Calu3 (cell line): ENCODE measurements at regions not wholly inside any gene's neighbourhood (a gene's known extent, or its start where the extent isn't known, plus 50 kb on each side); places are given as distances from the start of the nearest gene placed in this dataset.
"Not testable (repeated sequence)": the region's sequence is repeated elsewhere in the genome, so short reads cannot be mapped to it uniquely, and the experiment has no call there.

Experiments used
- BruUV-seq: library from RNA; stranded (reverse); fragments of 400-500 nt; replicated peaks from 2 replicates; lab custom pipeline; 2021; lab: Mats Ljungman, UMichigan
- CTCF ChIA-PET: fragments of 300-600 bp; sonication (Branson Sonifier 250); formaldehyde crosslinking; loops from one replicate; lab custom pipeline; 2022; ENCODE audit warnings: antibody characterized with exemption; lab: Charles Lee
- DNase-seq: peaks from one replicate; pipeline ENCODE4 v3.0.0; 2022
- H3K27ac Mint-ChIP-seq: one replicate; pipeline ENCODE4 v1.8.0; 2022; ENCODE audit warnings: mixed read lengths; ENCODE audit not compliant: unreplicated experiment
- H3K27me3 Mint-ChIP-seq: one replicate; pipeline ENCODE4 v1.8.0; 2022; ENCODE audit warnings: mixed read lengths; ENCODE audit not compliant: unreplicated experiment
- H3K36me3 Mint-ChIP-seq: one replicate; pipeline ENCODE4 v1.8.0; 2022; ENCODE audit warnings: mild to moderate bottlenecking, moderate library complexity, mixed read lengths; ENCODE audit not compliant: insufficient read depth, unreplicated experiment
- H3K4me1 Mint-ChIP-seq: one replicate; pipeline ENCODE4 v1.8.0; 2022; ENCODE audit warnings: mild to moderate bottlenecking, low read depth, mixed read lengths; ENCODE audit not compliant: unreplicated experiment
- H3K4me3 Mint-ChIP-seq: one replicate; pipeline ENCODE4 v1.8.0; 2022; ENCODE audit warnings: mild to moderate bottlenecking, low read depth, moderate library complexity, mixed read lengths; ENCODE audit not compliant: unreplicated experiment
- H3K9me3 Mint-ChIP-seq: one replicate; pipeline ENCODE4 v1.8.0; 2022; ENCODE audit warnings: low read depth, mixed read lengths; ENCODE audit not compliant: unreplicated experiment
- CTCF ChIP-seq: fragments of 200-600 bp; IDR thresholded peaks from one replicate; pipeline ENCODE4 v1.8.0; 2022; ENCODE audit warnings: antibody characterized with exemption; ENCODE audit not compliant: unreplicated experiment
- intact Hi-C: fragments of 100-400 bp; cut with micrococcal nuclease; formaldehyde crosslinking; loops from one replicate; pipeline ENCODE4 v1.10.0; 2022; ENCODE audit not compliant: unreplicated experiment

GRCh38 chr11:66789097-66789890 lies 53.9 kb upstream of the RCE1 start:
- Mint-ChIP-seq H3K4me1 (peaks cover 7% of the 10 kb centered on the region), H3K27ac (no peak overlapping the region), H3K4me3 (no peak overlapping the region), H3K36me3 (no peaks in the 10 kb centered on the region), H3K27me3 (no peaks in the 10 kb centered on the region), H3K9me3 (no peaks in the 10 kb centered on the region)
- TF ChIP-seq CTCF = no peak
- CTCF ChIA-PET = no interaction called here
- no TSS peak for BruUV-seq
- no peak for DNase-seq
- intact Hi-C loops = no loop called here

GRCh38 chr11:66787934-66788758 lies 55.1 kb upstream of the RCE1 start:
- BruUV-seq = no TSS peak
- H3K4me3 Mint-ChIP-seq = no peak overlapping the region
- CTCF ChIA-PET = interaction anchor here (0.6 kb wide), 1 partner anchor 27 kb away, joined by 3 read pairs; no protein-coding TSS in a partner anchor
- no peaks in the 10 kb centered on the region for H3K27me3 Mint-ChIP-seq
- H3K9me3 Mint-ChIP-seq = no peaks in the 10 kb centered on the region
- no peak overlapping the region for H3K27ac Mint-ChIP-seq
- DNase-seq = no peak
- H3K36me3 Mint-ChIP-seq = no peaks in the 10 kb centered on the region
- H3K4me1 Mint-ChIP-seq = peaks cover 7% of the 10 kb centered on the region
- intact Hi-C loops = no loop called here
- TF ChIP-seq CTCF = no peak

- peaks cover 7% of the 10 kb centered on the region for H3K4me1 Mint-ChIP-seq
- no peaks in the 10 kb centered on the region for H3K36me3 Mint-ChIP-seq
- no peak overlapping the region for H3K27ac Mint-ChIP-seq
- no TSS peak for BruUV-seq
- no peaks in the 10 kb centered on the region for H3K9me3 Mint-ChIP-seq
- CTCF ChIA-PET = interaction anchor here (0.6 kb wide), 1 partner anchor 406 kb away, joined by 4 read pairs; no protein-coding TSS in a partner anchor
- H3K4me3 Mint-ChIP-seq = no peak overlapping the region
- intact Hi-C loops = no loop called here
- H3K27me3 Mint-ChIP-seq = no peaks in the 10 kb centered on the region
- TF ChIP-seq CTCF = no peak
- DNase-seq = no peak
Observed at GRCh38 chr11:66784575-66784974, 55.6 kb upstream of the SPTBN2 start.

- CTCF ChIA-PET = no interaction called here
- no TSS peak for BruUV-seq
- no peak for DNase-seq
- Mint-ChIP-seq H3K27ac (no peak overlapping the region), H3K4me1 (no peaks in the 10 kb centered on the region), H3K27me3 (no peaks in the 10 kb centered on the region), H3K4me3 (no peak overlapping the region), H3K9me3 (no peaks in the 10 kb centered on the region), H3K36me3 (no peaks in the 10 kb centered on the region)
- intact Hi-C loops = no loop called here
- TF ChIP-seq CTCF = no peak
Observed at GRCh38 chr11:66782726-66783125, 53.7 kb upstream of the SPTBN2 start.

- H3K4me1 Mint-ChIP-seq, intact Hi-C loops, BruUV-seq, DNase-seq, H3K4me3 Mint-ChIP-seq, CTCF ChIA-PET, H3K27ac Mint-ChIP-seq, H3K27me3 Mint-ChIP-seq, H3K9me3 Mint-ChIP-seq, H3K36me3 Mint-ChIP-seq: not testable (repeated sequence)
Observed at GRCh38 chr11:66779651-66780050, 50.6 kb upstream of the SPTBN2 start.
